HG02610 (cell line): ENCODE measurements at regions not wholly inside any gene's neighbourhood (a gene's known extent, or its start where the extent isn't known, plus 50 kb on each side); places are given as distances from the start of the nearest gene placed in this dataset.
"Not testable (repeated sequence)": the region's sequence is repeated elsewhere in the genome, so short reads cannot be mapped to it uniquely, and the experiment has no call there.

ENCODE experiments used
- ATAC-seq: cut with Tn5 transposase; IDR thresholded peaks from one replicate; pipeline ENCODE4 v1.9.1; 2021; ENCODE audit warnings: mild to moderate bottlenecking, moderate library complexity; ENCODE audit not compliant: unreplicated experiment

- no peak for ATAC-seq
Measured at GRCh38 chr5:143898916-143899591, 87.1 kb downstream of the HMHB1 start.

GRCh38 chr5:143908959-143909358 lies 97.0 kb downstream of the HMHB1 start:
- no peak for ATAC-seq

- no peak for ATAC-seq
Measured at GRCh38 chr5:143913008-143913752, 101.2 kb downstream of the HMHB1 start.

- ATAC-seq, result no peak
Measured at GRCh38 chr5:143914756-143915155, 102.8 kb downstream of the HMHB1 start.

GRCh38 chr5:143916451-143916850 lies 104.5 kb downstream of the HMHB1 start:
- no peak for ATAC-seq

GRCh38 chr5:143918961-143919360 lies 107.0 kb downstream of the HMHB1 start:
- no peak for ATAC-seq

GRCh38 chr5:143920772-143921171 lies 108.8 kb downstream of the HMHB1 start:
- no peak for ATAC-seq

- no peak for ATAC-seq
Measured at GRCh38 chr5:143921525-143922311, 109.8 kb downstream of the HMHB1 start.

GRCh38 chr5:143922718-143923117 lies 110.8 kb downstream of the HMHB1 start:
- ATAC-seq, result no peak

GRCh38 chr5:143923634-143924266 lies 111.8 kb downstream of the HMHB1 start:
- peak; percentile 83 for ATAC-seq

GRCh38 chr5:143924311-143924978 lies 112.5 kb downstream of the HMHB1 start:
- ATAC-seq, result no peak

- not testable (repeated sequence) for ATAC-seq
Measured at GRCh38 chr5:143924979-143925325, 113.0 kb downstream of the HMHB1 start.

- no peak for ATAC-seq
Measured at GRCh38 chr5:143929486-143929885, 117.5 kb downstream of the HMHB1 start.

- ATAC-seq, result no peak
Measured at GRCh38 chr5:143930561-143930960, 118.6 kb downstream of the HMHB1 start.

- ATAC-seq, result no peak
Measured at GRCh38 chr5:143931476-143931875, 119.5 kb downstream of the HMHB1 start.

GRCh38 chr5:143931986-143932385 lies 120.0 kb downstream of the HMHB1 start:
- ATAC-seq, result no peak

- ATAC-seq, result no peak
Measured at GRCh38 chr5:143932584-143932983, 120.6 kb downstream of the HMHB1 start.

- no peak for ATAC-seq
Measured at GRCh38 chr5:143933451-143933850, 121.5 kb downstream of the HMHB1 start.

GRCh38 chr5:143934821-143935220 lies 122.9 kb downstream of the HMHB1 start:
- no peak for ATAC-seq

- no peak for ATAC-seq
Measured at GRCh38 chr5:143938230-143938629, 126.3 kb downstream of the HMHB1 start.

- ATAC-seq, result no peak
Measured at GRCh38 chr5:143946837-143947236, 134.9 kb downstream of the HMHB1 start.
